ENCODE measurements at regions not wholly inside any gene's neighbourhood (a gene's known extent, or its start where the extent isn't known, plus 50 kb on each side); places are given as distances from the start of the nearest gene placed in this dataset. TPM values are rescaled to one million over a fixed set of nuclear protein-coding genes. Genes with fewer than 3 reads are reported as not detected.
"Not testable (repeated sequence)": the region's sequence is repeated elsewhere in the genome, so short reads cannot be mapped to it uniquely, and the experiment has no call there.

GRCh38 chr1:9941-10717, 441.3 kb downstream of the OR4F29 start:
- H2BK12ac ChIP-seq (ENCODE audit: insufficient read length, low read depth, low read length); H3K56ac ChIP-seq (ENCODE audit: insufficient read length, low read depth, low read length); H3K9me3 ChIP-seq (ENCODE audit: control insufficient read depth, low read depth, low read length); H3K79me1 ChIP-seq (ENCODE audit: insufficient read depth, low read depth, low read length, poor library complexity, severe bottlenecking); H2BK15ac ChIP-seq (ENCODE audit: low read depth, low read length); H3K27ac Mint-ChIP-seq; H3K4me2 ChIP-seq (ENCODE audit: insufficient read depth, insufficient read length, low read length); H3K14ac ChIP-seq (ENCODE audit: insufficient read depth, low read length); H4K20me1 ChIP-seq (ENCODE audit: control insufficient read depth, insufficient read depth, insufficient read length); H2BK20ac ChIP-seq (ENCODE audit: low read depth, low read length, poor library complexity, severe bottlenecking); H2AFZ ChIP-seq (ENCODE audit: low read length); H2BK5ac ChIP-seq (ENCODE audit: insufficient read length, low read length); H3K23me2 ChIP-seq (ENCODE audit: insufficient read length, low read depth, low read length, poor library complexity, severe bottlenecking); H3K36me3 Mint-ChIP-seq (ENCODE audit: insufficient read depth in 1 of 3, low read depth in 3 of 3); H3T11ph ChIP-seq (ENCODE audit: low read length); H3K27me3 Mint-ChIP-seq (ENCODE audit: low read depth); H3K27me3 ChIP-seq (ENCODE audit: insufficient read depth, low read length); H3K79me2 ChIP-seq (ENCODE audit: insufficient read depth, low read length); H3K9me3 Mint-ChIP-seq; H3K4me1 ChIP-seq (ENCODE audit: insufficient read depth, low read length); H3K18ac ChIP-seq (ENCODE audit: insufficient read length, low read depth, low read length); H4K5ac ChIP-seq (ENCODE audit: insufficient read length, low read depth, low read length); H2AK5ac ChIP-seq (ENCODE audit: insufficient read length, low read length); H3K4me1 Mint-ChIP-seq; H3K23ac ChIP-seq (ENCODE audit: insufficient read length, low read depth, low read length); H2BK120ac ChIP-seq (ENCODE audit: low read depth, low read length, poor library complexity, severe bottlenecking); H4K91ac ChIP-seq (ENCODE audit: insufficient read length, low read depth, low read length); DNase-seq; H3K4me3 Mint-ChIP-seq; H3K4ac ChIP-seq (ENCODE audit: low read depth, low read length); H4K8ac ChIP-seq (replicated peaks; ENCODE audit: insufficient read length, low read depth, low read length); H3K27ac ChIP-seq (ENCODE audit: insufficient read length, low read depth, low read length); H3K9ac ChIP-seq (ENCODE audit: extremely low read depth, insufficient read length, low read length): not testable (repeated sequence)
- no CpG with 5 or more reads among the region's 37 CpGs for WGBS (ENCODE audit: extremely low coverage, insufficient read length, low lambda C conversion rate)

Small RNA genes in the stretch of these regions (microRNA-seq; reads per million reads assigned to microRNA genes)
- gene MIR6859-1 (ENCODE audit: borderline microRNAs expressed): not detected
- gene MIR6859-2 (ENCODE audit: borderline microRNAs expressed): not detected

Data from H9 (cell line).